Activated CD4-positive, alpha-beta T cell treated with anti-CD3 and anti-CD28 coated beads, Interleukin-2, amount 50 U/mL, for 1 hour (primary cell): ENCODE measurements at regions not wholly inside any gene's neighbourhood (a gene's known extent, or its start where the extent isn't known, plus 50 kb on each side); places are given as distances from the start of the nearest gene placed in this dataset.

Experiments used
- DNase-seq: peaks from one replicate; pipeline ENCODE4 v3.0.0-alpha.2; 2020

DNA sequence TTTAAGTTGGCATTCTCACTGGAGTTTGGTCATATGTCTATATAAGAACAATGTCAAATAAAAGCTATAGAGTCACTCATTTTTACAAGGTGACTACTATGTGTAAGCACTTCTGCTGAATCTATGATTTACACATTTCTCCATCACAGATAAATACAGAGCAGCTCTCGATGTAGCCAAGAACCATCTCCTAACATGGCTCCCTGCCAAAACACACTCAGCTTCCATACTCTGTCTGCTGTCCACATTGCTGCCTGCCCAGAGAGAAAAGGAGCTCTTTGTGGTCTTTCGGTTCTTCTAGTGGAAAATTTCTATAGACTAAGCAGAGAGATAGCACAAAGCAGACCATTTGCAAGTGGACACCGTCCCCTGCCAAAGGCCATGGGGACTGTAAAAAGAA is 190.9 kb upstream of the KLF12 start:
- no peak for DNase-seq

DNA sequence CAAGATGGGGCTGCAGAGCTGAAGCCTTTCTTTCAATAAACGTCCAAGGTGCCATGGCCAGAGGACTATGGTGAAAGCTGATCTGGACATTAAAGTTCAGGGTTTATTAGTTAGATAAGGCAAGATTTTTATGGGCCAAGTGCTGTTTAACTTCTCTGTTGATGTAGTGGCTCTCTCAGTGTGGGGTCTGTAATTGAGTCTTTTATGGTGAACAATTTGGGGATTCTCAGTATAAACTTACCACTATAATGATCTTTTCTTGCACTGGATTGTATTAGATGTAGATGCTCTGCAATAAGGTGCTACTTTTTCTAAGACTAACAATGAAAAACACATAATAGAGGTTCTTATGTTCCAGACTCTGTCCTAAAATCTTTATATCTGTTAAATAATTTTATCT is 190.1 kb upstream of the KLF12 start:
- DNase-seq, result no peak

DNA sequence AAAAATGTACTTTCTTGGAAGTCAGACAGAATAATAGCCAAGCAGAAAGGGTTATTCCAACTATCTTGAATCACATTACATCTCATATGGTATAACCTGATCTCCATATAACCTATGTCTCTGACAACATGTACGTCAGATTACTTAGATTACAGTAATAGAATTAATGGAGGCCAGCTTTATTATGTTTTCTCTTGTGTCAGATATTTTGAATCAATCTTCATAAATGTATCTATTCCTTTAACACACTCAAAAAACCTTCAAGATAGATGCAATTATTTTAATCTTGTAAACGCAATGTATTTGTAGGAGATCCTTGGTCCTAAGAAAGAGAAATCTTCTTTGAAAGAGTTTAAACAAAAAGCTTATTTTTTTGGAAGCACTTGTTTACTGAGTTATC is 188.4 kb upstream of the KLF12 start:
- DNase-seq, result no peak

DNA sequence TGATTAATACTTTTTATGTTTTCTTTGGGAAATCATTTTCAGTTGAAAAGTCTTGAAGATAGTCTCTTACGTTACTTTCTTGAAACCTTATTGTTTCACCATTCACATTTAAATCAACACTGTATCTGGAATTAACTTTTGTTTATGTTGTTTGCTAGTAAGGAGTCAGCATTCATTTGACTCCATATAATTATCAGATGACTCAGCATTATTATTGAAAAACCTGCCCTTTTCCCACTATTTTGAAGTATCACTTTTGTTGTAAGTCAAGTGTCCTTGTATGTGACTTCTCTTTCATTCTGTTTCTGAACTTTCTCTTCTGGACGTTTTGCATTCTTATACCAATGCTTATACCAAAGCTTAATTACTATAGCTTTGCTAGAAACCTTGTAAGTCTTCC is 186.1 kb upstream of the KLF12 start:
- DNase-seq, result no peak

DNA sequence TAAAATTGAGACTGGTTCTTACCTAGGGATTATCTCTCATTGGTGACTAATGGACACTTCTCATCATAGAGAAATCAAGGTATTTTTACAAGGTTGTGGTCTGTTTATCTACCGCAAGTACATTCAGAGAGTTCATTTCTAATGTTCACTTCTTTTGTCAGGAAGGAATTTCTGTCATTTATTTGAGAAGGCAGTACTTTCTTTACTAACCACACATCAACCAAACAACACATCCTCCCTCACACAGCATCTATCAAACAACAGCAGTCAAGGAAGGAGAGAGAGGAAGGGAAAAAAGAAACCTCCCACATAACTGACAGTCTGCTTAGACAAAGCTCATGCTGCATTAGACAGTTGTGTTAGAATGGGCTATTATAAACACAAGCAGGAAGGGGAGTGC is 182.3 kb upstream of the KLF12 start:
- no peak for DNase-seq

DNA sequence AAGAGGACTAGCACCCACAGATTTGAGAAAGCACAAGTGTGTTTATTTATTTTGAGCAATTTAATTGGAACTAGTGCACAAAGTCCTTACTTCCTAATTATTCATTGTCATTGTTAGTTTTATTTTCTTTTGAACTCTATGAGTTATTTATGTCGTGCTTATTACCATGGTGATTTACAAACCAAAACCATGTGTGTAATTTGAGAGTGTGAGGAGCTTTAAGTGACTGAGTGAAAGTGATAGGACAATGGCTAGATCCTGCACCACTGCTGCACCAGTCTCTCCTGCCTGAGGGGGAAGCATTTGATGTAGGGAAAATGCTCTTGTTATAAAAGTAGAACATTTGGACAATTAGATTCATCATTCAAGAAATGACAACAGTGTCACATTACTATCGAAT is 172.3 kb upstream of the KLF12 start:
- DNase-seq, result no peak

DNA sequence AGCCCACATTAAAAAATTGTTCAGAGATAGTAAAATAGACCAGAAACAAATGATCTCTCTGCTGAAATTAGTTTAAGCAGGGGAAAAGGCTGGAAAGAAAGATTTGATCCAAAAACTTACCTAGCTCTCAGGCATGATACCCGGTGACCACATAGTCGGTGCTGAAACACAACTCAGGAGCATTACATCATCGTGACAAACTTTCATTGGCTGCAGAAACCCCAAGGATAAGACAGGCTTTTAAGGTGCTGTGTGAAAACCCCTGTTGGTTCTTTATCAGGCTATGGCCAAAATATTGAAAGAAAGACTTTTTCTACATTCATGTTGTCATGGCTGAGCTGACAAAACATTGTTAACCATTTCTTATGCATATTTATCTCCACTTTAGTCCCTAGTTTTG is 171.7 kb upstream of the KLF12 start:
- no peak for DNase-seq

DNA sequence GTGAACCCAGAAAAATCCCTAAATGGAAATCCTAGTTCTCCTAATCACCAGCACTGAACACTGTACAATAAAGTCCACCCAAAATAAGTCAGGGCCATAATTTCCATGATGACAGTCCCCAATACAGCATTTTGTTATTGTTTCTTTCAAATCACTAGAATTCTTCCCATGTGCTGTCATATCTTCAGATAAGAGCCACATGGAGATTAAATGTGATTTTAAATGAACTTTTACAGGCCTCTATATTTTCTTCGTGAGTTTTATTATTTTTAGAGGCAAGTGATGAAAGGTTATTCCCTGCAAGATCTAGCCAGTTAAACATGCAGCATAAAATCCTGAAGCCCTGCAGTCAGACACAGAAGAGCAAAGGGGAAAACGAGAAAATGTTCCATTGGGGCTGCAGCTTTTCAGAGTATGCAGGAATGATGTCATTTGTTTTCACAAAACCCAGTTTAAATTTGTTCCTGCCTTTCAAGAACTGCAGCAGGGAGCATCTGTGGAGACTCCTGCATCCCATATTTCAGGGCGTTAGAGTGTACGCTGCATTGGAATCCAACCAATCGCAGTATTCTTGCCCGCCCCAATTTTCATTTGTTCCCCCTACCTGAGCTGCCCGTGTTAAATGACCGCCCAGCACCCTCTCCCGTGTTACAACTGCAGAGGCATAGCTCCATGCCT is 167.2 kb upstream of the KLF12 start:
- DNase-seq, result no peak

DNA sequence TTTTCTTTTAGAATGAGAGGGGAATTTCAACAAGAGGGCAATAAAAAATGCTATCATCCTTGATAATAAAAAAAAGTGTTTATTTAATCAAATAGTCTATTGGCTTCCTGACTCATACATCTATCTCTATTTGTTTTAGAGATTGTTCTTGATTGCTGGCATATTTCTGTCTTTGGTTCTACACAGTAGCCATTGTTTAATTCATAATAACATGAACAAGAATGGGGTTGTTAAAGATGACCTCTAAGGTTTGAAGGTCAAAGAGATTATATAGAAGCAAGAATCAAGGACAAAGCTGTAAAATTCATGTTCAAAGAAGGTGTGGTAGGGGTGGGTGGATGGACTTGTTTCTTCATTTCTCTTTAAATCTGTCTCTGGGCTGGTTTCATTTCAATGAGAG is 166.0 kb upstream of the KLF12 start:
- no peak for DNase-seq

DNA sequence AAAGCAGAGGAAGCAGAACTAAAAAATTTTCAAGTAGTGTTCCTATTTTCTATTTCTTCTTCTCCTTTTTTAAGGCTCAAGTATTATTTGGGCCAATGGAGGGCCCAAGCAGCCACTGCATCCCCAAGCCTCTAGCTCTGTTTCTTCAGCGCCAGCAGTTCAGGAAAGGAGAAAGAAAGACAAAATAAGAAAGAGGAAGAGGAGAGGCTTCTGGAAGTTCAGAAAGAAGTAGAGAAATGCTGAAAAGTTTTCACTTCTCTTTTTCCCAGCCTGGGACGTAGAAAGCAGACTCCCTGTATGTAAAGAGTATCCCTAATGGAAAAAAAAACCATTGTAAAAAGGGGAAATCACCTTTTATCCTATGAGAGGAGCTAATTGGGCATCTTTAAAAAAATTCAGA is 165.5 kb upstream of the KLF12 start:
- DNase-seq, result no peak

DNA sequence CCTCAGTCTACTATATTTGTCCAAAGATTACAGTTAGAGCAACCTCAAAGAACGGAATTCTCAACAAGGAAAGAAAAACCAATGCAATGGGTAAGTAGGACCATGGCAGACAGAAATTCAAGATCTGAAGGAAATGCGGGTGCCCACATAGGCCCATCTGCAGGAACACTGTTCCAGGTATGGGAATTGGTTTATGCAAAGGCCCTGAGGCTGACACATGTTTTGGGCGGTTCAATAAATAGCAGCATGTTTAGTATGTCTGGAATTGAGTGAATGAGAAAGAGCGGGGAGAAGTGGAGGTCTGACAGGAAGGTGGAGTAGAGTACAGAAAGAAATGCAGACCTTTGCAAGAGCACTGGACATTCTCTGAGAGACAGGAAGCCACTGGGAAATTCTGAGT is 164.7 kb upstream of the KLF12 start:
- DNase-seq, result no peak

DNA sequence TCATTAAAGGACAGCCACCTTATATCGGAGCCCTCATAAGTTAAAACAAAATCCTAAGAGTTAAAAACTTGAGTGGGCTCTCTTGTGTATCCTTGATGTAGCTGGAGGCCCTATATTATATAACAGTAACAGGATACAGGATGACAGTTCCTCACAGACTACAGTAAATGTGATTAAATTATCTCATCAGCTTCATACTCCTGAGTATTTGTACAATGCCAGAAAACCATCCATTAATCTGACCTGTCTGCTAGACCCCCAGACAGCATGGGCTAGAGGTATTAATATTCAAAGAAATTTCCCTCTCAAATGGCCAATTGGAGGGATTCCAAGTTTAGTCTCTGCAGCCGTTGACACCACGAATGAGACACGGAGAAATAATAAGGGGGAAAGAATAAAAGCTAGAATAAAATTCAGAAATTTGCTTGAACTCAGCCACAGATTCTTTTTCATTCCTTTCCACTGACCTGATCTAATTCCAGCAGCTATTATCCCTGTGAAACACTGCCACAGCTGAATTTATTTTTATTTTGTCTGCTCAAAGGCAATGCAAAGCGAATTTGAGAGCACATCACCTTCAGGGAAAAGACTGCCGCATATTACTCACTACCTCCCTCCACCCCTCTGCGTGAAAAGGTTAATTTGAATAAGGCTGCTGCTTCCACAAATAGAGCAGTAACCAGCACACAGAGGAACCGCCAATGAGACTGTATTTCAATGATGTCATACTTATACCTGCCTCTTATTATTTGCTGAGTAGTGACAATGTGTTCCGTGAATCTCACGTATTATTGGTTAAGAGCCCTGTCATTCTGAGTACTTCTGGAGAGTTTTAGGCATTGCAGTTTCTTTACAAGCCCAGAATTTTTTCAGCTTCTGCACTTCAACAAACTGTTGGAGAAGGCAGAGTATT is 155.9 kb upstream of the KLF12 start:
- peak; percentile 16 for DNase-seq

DNA sequence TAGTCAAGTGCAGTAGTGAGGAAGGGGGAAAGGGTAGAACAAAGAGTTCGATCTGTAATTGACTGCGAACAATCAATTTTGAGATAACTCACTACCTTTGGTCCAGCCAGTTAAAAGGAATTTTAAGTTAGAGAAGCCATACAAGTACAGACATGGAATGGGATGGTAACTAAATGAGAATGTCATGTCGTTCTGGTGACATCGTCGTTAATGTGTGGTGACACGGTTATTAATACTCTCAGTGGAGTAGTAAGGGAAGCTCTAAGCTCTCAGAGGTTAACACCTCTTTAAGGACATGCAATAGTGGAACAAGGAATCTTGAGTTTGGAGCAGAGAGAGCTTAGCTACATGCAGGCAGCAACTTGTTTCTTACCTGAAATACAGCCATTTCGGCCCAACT is 154.9 kb upstream of the KLF12 start:
- no peak for DNase-seq

DNA sequence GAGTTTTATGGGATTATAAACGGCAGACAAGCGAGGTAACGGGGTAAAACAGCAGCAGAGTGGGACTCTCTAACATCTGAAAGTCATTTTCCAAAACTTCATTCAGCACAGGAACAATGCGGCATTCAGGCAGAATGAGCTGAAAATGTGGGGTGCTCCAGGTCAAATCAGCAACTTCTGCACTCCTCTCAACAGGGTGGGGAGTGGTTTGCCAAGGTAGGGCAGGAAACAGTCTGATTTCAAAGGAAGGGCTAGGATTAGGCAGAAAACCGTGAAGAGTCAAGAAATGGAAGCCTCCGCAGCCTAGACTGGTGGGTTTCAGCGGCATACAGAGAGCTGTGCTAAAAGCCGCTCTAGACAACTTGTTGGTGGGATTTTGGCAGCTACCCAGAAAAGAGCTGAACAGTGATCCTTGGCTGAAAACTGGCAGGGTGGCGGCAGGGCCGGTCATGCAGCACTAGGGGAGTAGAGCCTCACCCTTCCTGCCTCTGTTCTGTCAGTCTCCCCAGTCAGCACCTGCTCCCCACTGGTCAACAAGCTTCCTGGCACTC is 154.2 kb upstream of the KLF12 start:
- DNase-seq, result peak; percentile 8

DNA sequence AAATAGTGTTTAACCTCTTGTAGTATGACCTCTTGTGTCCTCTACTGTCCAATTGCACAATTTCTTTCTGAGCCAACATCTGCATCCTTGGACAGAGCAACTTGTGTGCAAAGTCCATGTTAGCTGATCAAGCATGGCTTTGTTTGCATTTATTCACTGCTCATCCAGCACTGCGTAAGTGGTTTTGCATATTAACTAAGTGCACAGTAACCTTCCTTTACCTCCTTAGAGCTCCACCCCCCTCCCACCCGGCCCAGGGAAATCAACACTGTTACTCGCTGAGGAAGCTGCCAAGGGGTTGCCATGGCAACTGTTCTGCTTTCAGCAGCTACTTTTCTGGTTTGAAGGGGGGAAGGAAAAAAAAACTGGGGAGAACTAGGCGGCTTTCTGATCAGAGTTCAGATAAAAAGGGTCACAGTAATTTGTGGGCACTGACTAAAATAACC is 153.5 kb upstream of the KLF12 start:
- DNase-seq, result peak; percentile 85

DNA sequence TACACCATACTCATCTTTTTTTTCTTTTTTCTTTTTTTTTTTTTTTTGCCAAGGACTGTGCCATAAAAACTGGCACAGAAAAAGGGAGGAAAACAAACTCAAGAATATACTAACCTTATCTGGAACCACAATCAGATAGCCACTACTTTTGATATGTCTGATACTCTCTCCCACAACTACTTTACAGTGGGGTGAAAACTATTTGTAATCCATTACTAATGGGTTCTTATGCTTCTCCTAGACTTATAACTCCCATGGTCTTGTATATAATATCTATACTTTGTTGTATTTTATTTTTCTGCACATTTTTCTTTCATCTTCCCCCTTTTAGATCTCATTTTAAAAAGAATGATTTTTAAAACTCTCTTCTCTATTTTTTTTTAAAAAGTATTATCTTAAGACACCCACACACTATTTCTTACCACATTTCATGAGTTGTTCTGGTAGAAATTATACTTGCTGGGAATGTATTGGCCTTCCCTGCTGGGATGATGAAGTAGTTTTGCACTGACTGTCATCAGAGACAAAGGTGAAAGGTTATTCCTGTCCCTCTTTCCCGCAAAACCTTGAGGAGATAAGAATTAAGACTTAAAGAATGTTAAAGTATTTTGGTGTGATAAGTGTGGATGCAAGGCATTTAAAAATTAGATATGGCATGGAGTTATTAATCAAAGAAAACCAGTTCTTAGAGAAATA is 146.7 kb upstream of the KLF12 start:
- no peak for DNase-seq

DNA sequence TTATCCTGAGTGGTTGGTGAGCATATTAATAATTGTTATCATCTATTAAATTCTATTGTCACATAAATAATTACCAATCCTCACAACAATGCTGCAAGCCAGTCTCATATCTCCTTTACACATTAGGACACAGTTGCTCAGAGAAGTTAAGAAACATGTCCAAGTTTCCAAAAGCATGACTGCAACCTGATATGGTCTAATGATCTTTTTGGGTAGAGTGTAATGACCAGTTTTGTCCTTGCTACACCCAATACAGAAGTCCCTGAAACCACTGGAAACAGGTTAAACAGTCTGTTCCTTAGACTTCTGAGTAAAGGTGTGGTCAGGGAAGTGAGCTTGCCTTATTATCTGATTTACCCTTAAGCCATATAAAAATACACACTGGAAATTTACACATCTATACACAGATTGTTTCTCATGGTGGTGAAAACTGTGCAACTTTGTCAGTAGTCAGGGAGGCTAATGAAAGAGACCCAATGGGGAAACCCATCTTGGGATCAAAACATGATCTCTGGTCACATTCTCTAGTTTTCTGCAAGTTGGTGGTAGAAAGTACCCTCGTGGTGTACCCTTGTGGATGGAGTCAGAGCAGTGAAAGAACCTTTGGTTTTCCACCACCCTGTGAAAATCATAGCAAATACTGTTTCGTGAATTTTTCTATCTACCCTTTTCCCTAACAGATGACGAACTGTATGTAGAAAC is 146.0 kb upstream of the KLF12 start:
- DNase-seq, result no peak

DNA sequence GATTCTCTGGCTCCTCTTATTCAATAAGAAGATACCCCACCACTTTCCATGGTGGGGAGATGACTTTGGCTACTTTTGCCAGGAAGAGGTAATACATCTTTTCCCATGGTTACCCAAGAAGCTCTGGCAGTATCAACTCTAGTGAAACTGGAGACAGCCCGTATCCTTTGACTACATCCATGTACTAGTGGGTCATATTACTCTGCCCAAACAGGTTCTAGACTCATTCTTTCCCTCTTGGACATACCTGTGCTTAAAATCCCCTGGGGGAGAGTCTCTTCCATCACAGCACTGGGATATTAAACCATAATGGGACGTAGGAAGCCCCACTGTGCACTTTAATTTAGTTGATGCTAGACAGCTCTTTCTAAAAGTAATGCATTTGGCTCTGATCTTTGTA is 144.7 kb upstream of the KLF12 start:
- no peak for DNase-seq

DNA sequence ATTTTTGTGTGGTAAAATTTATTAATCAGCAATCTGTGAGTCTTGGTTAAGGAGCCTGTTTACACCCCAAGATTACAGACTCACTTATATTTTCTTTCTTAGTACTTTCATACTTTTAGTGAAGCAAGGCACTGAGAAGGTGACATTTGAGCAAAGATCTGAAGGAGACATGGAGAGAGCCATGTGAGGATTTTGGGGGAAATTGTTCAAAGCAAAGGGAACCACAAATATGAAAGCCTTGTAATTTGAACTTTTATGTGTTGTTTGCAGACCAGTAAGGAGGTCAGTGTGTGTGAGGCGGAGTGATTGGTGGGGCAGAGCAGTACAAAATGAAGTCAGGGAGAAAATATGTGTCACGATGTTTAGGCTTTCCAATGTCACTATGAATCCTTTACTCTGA is 140.7 kb upstream of the KLF12 start:
- DNase-seq, result no peak

DNA sequence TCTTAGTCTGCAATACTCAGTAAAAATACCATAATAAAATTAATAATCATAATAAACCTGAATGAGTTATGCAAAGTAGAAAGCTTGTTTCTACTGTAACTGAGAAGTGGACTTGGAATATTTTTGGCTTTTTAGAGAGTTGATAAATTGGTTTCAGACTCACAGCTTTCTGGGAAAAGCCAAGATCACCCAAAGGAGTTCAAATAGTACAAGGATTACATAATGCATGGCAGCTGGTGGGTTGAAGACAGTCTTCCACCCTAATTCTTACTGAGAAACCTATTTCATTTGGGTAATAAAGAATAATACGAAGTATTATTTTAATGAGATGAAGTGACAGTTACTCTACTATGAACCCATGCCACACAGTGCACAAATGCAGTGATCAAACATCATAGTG is 139.4 kb upstream of the KLF12 start:
- no peak for DNase-seq

DNA sequence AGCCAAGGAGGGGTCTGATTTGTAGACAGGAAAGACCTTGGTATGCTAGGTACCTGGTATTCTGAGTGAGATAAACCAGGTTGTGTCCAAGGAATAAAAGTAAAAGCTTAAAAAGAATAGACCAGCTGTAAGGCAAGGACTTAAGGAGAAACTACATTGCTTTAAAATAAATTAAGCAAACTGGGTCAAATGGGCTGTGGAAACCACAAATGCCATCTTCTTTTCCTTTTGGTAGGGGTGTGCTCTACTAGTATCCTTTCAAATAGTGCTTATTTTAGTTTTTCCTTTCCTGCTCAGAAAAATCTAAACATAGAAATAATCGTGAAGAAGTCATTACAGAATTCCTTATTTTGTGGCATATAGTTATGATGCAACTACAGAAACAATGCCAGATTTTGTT is 138.6 kb upstream of the KLF12 start:
- DNase-seq, result no peak

DNA sequence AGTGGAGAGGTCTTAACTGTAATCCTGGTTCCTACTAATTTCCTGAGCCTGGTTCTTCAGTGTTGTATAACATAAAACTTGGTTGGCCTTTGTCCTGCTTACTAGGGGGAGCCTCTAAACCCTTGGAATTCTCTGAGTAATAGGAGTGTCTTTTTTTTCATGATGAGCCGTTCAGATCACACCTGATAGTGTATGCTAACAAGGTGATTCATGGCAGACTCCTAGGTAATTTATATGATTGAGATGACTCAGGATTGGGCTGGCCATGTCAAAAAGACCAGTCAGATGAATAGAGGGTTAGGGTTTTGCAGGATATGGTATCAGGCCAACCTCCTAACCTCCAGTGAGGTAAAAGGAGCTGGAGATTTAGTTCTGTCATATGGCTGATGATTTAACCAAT is 135.8 kb upstream of the KLF12 start:
- no peak for DNase-seq

DNA sequence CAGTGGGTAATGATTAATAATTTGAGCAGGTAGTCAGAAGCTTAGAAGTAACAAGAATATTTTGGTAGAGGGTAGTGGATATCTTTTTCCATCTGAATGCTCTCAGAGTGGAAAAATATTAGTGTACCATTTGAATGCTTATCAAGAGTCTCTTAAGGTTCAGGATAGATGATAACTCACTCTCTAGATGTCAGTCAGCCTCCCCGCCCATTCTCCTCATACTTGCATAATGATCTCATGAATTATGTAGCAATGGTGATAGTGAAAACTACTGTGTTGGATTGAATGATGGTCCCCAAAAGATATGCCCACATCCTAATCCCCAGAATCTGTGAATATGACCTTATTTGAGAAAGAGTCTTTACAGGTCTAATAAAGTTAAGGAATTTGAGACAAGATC is 132.7 kb upstream of the KLF12 start:
- DNase-seq, result no peak
